SK-N-MC (cell line): ENCODE measurements at regions not wholly inside any gene's neighbourhood (a gene's known extent, or its start where the extent isn't known, plus 50 kb on each side); places are given as distances from the start of the nearest gene placed in this dataset.

Source experiments
- EZH2 ChIP-seq: fragments of 200-600 bp; sonication (generic); IDR thresholded peaks from one replicate; pipeline ENCODE4 v1.6.1; 2017; ENCODE audit warnings: antibody characterized with exemption
- FOXP2 ChIP-seq: optimal IDR thresholded peaks from 2 replicates; pipeline ENCODE3; 2011; ENCODE audit warnings: mild to moderate bottlenecking, moderate library complexity; ENCODE audit not compliant: insufficient read depth; ENCODE audit errors: extremely low read length, control extremely low read depth

- TF ChIP-seq EZH2 (no peak), FOXP2 (no peak)
Measured at GRCh38 chr11:112662554-112662953, 298.7 kb upstream of the NCAM1 start.
